A204.1 (cell line): ENCODE measurements at regions not wholly inside any gene's neighbourhood (a gene's known extent, or its start where the extent isn't known, plus 50 kb on each side); places are given as distances from the start of the nearest gene placed in this dataset.

Experiments used
- FAIRE-seq: peaks from 2 replicates; lab custom pipeline; 2012; peaks lifted over from hg19 to GRCh38; lab: Jason Lieb, UNC

DNA sequence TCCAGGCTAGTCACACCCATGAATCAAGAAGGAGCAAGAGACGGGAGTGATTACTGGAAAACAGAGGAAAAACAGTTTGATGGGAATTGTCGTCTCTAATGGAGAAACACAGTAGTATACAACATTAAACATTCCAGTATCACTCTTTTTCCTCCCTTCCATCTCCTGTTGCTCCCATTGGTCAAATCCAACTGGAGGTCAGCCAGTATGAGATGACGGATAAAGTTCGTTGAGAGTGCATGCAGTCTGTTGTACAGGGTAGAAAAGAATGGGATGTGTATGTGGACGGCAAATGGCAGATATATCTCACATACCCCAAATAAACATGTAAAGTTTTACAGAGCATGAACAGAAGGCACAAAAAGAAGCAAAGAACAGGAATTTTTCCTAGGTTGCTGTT lies 221.9 kb upstream of the TNP1 start:
- FAIRE-seq: no peak

DNA sequence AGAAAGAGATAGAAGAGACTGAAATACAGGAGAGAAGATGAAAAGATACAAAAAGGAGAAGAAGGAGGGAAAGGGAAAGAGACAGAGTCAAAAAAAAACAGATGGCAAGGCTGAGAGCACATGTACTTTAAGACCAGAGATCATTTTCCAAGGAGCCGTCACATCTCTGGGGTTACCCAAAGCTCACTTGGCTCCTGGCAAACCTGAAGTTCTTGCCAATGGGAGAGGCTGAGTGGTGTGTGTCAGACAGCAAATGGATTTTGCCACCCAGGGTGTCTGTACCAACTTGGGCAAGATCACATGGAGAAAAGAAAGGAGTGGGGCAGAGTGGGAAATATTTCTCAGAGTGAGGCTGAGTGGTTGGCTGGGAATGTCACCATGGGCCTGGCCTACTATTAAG lies 219.3 kb upstream of the TNP1 start:
- FAIRE-seq: no peak

GRCh38 chr2:217077831-217078407 lies 218.1 kb upstream of the TNP1 start:
- no peak for FAIRE-seq

DNA sequence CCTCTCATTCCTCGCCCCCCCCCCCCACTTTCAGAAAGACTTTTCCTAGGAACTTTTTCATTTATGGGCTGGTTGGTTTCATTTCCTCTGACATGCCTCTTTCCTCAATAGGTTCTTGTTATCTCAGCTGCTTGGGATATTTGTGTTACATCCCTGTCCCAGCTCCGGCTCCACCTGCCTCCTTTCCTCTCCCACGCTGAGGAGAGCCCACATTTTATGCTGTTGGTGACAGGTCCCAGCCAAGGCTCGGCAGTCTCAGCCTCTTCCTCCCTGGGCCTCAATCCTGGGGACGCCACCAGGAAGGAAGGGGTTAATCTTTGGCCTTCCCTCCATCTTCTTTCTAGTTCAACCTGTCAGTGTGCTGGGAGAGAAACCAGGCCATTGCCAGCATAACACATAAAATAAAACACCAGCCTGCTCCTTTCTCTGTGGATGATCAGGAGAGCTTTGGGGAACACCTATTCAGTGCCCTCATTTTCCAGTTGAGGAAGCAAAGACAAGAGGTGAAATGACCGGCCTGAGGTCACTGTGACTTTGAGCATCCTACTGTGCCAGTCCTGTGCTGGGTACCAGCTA lies 216.9 kb upstream of the TNP1 start:
- no peak for FAIRE-seq

- FAIRE-seq: no peak
These were observed 216.2 kb upstream of the TNP1 start for GRCh38 chr2:217076058-217076435.

DNA sequence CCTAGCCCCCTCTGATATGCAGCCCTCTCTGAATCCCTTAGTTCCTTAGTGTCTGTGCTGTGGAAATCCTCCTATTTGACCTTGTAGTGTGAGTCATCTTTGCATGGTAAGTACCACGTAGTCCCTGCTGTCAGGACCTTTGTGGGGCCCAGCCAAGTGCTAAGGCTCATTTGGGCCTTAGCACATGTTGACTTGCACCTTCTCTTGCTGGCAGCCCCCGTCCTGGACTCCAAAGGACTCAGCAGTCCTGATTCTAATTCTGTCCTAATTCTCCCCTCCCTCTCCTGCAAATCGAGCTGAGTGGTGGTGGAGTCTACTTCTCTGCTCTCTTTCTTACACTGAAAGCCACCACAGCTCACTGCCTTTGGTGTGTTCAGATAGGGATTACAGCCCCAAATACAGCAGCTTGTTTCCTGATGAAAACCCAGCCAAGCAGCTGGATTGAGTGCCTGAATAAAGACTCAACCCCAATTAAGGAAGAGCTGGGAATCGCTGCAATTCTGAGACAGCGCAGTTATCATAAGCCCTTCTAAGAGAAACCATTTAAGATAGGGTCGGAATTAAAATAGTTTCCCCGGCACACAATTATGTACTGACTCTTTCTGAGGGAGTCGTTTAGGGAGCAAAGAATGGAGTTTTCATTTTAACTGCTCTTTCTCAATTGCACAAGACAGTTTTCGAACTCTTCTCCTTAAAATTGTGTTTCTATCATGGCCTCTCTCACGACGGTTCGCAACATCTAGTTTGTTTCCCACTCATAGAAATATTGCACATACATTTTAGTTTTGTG lies 215.6 kb upstream of the TNP1 start:
- FAIRE-seq: no peak

DNA sequence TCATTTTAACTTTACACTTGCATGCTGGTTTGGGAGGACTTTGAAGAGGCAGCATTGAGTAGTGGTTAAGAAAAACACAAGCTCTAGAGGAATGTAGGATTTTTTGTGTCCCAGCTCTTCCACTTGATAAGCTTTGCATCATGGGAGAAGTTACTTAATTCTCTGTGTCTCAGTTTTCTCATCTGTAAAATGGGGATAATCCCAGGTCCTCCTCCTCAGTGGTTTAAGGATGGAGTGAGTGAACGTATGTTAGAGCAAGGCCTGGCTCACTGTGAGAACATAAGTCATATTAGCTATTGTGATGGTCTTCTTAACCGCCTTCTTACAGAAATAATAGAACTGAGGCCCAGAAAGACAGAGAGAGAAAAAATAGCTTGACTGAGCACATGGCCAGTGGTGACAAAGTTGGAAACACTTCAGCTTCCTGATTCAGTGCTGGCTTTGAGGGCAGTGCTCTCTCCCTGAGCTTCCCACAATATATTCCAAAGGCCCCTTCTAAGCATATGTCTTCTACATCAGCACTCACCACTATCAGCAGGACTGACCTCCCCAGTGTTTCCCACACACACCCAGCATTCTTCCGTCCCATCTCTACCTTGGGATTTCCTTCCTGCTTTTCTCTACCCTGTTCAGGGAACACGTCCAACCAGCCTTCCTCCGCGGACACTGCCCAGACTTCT lies 214.9 kb upstream of the TNP1 start:
- no peak for FAIRE-seq

DNA sequence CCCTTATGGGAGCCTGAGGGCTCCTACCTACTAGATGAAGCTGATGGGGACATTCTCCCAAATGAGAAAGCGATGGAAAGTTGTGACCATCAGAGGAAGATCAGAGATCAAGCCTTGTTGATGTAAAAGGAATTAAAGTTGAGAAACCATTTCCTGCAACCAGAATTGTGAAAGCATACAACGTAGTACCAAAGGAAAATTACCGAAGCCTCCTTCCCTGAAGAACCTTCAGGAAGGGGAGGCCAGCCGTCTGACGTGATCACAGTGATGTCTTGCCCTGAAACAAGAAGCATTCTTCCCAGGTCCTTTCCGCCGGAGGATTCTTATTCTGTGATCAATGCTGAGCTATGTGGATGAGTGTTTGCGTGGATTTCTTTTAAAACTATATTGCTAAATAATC lies 211.6 kb upstream of the TNP1 start:
- FAIRE-seq: no peak

GRCh38 chr2:217070611-217071010 lies 210.7 kb upstream of the TNP1 start:
- no peak for FAIRE-seq

DNA sequence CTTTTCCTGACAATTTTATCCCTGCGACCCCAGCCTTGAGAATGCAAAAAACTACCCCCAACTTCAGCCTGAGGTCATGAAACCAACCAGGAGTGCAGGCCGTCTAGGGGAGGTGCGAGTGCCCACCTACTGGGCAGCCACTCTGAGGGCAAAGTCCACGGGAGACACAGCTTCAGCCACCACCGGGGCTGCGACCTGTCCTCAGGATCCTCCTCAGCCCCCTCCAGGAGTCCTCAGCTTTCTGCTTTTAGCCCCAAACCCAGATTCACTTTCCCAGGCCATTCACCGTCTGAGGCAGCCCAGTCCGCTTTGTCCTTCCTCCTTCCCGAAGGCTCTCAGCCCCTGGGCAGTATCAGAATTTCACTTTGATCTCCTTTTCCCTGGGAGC lies 210.2 kb upstream of the TNP1 start:
- FAIRE-seq: no peak

DNA sequence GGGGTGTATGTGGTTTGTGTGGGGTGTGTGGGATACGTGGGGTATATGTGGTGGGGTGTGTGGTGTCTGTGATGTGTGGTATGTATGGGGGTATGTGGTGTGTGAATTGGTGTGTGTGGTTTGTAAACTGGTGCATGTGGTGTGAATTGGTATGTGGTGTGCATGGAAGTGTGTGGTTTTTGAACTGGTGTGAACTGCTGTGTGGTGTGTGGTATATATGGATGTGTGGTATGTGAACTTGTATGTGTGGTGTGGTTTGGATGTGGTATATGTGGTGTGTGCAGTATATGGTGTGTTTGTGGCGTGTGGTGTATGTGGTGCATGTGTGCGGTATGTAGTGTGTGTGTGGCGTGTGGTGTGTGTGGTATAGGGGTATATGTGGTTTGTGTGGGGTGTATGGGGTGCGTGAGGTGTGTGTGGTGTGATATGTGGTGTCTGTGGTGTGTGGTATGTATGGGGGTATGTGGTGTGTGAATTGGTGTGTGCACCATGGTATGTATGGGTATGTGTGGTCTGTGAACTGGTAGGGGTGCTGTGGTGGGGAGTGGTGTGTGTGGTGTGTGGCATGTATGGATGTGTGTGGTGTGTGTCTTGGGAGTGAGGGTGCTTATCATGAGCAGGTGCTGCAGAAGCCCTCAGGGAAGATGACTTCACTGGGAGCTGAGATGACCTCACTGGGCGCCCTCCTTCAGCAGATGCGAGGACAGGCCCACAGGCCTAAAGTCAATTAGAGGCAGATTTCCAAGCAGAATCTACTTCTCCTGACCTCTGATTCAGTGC lies 209.6 kb upstream of the TNP1 start:
- FAIRE-seq: no peak

- FAIRE-seq: no peak
These were observed 208.9 kb upstream of the TNP1 start for GRCh38 chr2:217068677-217069250.

- no peak for FAIRE-seq
These were observed 207.9 kb upstream of the TNP1 start for GRCh38 chr2:217067787-217068186.

DNA sequence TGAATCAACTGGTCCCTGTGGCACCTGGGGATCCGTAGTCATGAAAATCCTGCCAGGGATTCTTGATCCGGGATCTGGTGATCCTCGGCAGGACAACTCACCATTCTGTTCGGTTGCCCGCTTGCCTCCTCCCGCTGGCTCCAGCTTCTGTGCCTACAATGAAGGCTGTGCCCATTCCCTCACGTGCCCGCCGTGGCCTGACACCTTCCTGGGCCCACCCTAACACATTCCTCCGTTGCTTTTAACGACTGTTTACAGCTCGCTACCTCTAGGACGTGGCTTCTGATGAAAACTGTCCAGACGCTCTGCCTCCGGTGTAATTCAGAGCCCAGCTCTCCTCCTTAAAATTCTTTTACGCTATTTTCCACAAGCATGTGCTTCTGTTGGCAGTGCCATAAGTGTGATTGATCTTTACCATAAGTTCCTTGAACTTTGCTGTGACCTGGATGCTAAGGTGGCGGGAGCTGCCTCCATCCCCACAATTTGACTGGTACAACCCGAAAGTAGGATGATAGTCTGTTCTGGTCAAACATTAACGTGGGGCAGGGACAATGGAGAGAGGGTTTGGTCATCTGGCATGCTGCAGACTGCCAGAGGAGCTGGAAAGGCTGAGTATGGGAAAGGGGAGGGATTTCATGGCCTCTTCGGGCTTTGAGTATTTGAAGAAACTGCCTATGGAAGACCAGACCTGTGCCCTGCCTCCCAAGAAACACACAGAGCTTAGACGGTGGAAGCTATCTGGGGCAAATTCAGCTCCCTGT lies 206.8 kb upstream of the TNP1 start:
- no peak for FAIRE-seq

DNA sequence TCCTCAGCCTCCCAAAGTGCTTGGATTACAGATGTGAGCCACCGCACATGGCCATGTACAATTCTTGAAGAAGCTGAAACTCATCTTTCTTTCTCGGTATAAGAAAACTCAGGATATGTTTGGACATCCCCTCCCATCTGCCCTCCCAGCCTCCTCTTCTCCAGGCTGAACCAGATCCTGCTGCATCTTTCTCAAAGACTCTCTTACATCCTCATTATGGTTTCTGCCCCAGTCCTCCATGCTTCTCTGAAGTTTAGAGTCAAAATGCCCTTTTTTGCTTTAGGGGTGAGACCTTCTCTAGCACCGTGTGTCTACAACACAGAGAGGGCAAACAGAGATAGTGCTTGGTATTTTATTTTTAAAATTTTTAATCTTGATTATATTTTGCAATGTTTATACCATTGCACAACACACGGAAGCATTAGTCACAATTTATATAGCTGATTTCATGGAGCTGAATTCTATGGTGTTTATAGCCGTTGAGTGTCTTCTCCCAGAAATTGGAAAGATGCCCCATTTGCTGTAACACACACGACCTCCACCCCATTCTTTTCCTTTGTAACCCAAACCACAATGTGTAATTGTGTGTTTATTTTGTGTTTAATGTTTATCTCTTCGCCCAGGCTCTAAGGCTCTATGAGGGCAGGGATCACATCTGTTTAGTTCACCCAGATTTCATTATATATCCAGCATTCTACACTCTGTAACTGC lies 206.0 kb upstream of the TNP1 start:
- FAIRE-seq: no peak

- FAIRE-seq: no peak
These were observed 205.1 kb upstream of the TNP1 start for GRCh38 chr2:217065012-217065290.

- FAIRE-seq: no peak
These were observed 204.6 kb upstream of the TNP1 start for GRCh38 chr2:217064234-217065011.

GRCh38 chr2:217063238-217063755 lies 203.4 kb upstream of the TNP1 start:
- no peak for FAIRE-seq

GRCh38 chr2:217062768-217063167 lies 202.9 kb upstream of the TNP1 start:
- no peak for FAIRE-seq

- no peak for FAIRE-seq
These were observed 202.1 kb upstream of the TNP1 start for GRCh38 chr2:217061916-217062505.
